Limb (tissue), 2 donors: ENCODE measurements at regions not wholly inside any gene's neighbourhood (a gene's known extent, or its start where the extent isn't known, plus 50 kb on each side); places are given as distances from the start of the nearest gene placed in this dataset.
"Not testable (repeated sequence)": the region's sequence is repeated elsewhere in the genome, so short reads cannot be mapped to it uniquely, and the experiment has no call there.

ENCODE experiments used
- DNase-seq, 2 donors: peaks; one replicate each; pipeline ENCODE4 v3.0.0-alpha.2; 2016; ENCODE audit errors: extremely low spot score in 2 of 2

DNA sequence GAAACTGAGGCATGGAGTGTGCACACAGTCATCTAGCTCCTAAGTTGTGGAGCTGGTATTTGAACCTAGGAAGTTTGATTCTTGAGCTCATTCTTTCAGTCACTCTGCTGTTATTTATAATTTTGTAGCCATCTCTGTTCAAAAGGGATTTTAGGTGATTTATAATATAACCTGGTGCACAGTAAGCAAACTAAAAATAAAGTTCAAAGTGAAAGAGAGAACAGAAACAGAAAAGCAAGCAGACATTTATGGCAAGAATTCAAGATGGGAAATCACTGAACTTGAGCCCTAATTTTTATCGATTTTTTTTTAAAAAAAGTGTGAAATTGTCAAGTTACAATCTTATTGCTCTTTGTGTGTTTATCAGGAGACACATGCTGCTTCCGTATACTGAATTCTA, 71.4 kb upstream of the SLC7A14 start:
- DNase-seq, result no peak

DNA sequence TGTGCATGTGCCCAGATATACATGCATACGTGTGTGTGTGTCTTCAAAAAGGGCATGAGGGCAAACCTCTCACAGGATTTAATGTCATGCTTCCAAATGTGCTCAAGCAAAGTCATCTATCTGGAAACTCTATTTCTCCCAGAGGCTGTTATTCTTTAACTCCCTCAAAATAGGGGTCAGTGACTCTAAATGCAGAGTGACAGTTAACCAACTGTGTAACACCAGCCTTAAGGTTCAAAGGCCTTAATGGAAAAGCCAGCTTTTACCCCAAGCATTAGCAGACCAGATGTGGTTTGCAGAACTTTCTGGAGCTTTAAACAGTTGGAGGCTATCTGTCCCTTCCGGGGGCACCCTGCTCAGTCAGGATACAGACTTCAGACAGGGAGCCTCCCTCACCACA, 70.4 kb upstream of the SLC7A14 start:
- DNase-seq, result no peak

DNA sequence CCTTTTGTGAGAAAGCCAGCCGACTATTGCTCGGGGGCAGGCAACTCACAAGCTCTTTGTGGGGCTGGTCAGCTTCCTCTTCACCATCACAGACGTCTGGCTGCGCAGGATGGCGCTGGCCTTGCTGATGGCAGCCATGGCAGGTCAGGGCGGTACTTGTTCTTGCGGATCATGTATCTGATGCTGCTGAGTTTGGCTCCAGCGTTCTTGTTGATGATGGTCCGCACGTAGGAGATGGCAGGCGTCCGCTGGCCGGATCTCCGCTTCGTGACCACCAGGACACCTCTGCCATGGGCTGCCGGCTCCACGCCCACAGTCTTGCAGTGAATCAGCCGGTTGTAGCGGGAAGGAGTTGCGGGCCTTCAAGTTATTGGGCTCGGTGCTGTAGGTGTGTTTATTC, 67.9 kb upstream of the SLC7A14 start:
- DNase-seq, result no peak

DNA sequence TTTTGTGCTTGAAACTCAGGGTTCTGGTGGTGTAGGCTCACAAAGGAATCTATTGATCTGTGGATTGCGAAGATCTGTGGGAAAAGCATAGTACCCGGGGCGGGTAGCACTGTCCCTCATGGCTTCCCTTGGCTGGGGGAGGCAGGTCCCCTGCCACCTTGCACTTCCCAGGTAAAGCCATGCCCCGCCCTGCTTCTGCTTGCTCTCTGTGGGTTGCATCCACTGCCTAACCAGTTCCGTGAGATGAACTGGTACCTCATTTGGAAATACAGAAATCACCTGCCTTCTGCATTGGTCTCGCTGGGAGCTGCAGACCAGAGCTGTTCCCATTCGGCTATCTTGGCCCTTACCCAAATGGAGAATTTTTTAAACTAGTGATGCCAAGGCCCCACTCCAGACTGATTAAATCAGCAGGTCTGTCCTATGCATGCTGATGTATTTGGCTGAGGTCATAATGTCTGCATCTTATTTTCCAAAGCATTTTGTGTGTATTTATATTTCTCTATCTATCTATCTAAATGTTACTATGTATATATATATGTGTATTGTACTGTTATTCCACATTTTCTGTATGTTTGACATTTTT, 65.5 kb upstream of the SLC7A14 start:
- no peak for DNase-seq

GRCh38 chr3:170650557-170650956, 64.7 kb upstream of the SLC7A14 start:
- not testable (repeated sequence) for DNase-seq

DNA sequence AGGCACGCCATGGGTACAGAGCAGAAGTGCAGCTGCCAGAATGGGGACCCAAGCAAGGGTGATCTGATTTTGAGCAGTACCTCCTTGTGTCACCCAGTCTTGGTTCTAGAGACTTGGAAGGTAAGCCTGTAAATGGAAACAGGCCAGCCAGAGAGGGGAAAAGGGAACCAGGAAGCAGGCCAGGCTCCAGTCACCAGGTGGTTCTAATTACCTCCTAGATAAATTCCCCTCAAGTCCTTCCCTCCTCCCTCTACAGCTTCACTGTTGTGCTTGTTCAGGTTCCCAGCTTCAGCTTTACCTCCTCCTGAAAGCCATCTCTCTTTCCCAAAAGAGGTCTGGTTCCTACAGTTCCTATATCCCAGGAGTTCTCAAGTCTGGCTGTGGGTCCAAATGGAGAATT, 58.8 kb upstream of the SLC7A14 start:
- no peak for DNase-seq

GRCh38 chr3:170643831-170644230, 58.0 kb upstream of the SLC7A14 start:
- DNase-seq, result no peak

DNA sequence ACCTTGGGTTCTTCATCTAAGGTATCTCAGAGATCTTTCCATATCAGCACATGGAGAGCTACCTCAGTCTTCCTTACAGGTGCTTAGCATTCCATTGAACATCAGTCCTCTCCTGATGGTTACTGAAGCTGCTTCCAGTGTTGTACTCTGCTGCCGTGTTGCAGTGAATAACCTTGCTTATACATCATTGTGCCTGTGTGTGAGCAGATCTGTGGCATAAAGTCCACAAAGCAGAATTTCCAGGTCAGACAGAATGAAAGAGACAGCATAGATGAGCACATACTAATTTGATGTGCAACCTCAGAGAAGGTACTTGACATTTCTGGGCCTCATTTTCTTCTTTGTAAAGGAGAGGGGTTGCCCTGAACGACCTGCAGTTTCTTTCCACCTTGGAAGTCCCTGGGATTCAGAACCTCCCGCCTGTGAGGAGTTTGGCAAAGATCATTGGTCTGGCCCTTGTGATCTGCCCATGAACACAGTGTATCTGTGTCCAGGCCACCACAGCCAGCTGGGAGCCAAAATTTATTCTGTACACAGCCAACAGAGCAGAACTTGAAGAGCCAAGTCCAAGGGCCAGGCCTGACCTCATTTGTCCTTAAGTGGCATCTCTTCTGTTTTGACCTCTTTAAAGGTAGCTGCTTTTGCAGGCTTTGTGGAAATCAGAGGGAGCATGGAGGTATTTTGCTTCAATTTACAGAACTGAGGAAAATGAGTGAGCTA, 57.2 kb upstream of the SLC7A14 start:
- no peak for DNase-seq

GRCh38 chr3:170641510-170642236, 55.8 kb upstream of the SLC7A14 start:
- no peak for DNase-seq

GRCh38 chr3:170640737-170641171, 54.9 kb upstream of the SLC7A14 start:
- DNase-seq, result no peak

DNA sequence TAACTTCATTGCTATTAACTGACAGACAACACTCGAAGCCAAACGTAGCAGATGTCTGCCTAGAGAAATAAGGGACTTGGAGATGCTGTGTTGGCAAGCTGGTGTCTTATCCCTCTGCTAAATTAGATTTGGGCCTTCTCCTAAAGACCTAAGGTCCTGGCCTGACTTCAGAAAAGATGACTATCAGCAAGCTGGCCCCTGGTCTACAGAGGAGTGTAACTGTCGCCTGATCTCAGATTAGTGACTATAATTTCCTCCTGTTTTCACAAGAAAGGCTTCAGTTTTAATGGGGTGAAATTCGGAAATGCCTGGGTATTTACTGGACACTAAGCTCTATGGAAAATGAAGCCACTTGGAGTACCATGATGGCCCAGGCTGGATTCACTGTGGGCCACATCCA, 53.1 kb upstream of the SLC7A14 start:
- no peak for DNase-seq

DNA sequence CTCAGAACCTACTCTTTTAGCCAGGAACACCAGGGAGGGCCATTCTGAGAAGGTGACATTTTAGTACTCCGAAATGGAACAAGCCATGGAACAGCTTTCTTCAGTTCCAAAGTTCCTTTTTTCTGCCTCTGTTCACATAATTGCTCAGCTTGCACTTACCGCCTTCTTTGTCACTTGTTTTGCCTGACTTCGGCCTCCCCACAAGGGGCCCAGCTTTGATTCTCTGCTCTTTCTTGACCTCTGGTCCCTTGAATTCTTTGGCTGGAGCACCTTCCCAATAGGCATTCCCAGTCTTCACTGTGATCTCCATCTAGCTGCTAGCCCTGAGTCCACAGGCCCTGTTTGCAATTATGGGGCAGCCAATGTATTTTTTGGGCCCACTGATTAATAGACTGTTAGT, 51.4 kb upstream of the SLC7A14 start:
- DNase-seq, result no peak

DNA sequence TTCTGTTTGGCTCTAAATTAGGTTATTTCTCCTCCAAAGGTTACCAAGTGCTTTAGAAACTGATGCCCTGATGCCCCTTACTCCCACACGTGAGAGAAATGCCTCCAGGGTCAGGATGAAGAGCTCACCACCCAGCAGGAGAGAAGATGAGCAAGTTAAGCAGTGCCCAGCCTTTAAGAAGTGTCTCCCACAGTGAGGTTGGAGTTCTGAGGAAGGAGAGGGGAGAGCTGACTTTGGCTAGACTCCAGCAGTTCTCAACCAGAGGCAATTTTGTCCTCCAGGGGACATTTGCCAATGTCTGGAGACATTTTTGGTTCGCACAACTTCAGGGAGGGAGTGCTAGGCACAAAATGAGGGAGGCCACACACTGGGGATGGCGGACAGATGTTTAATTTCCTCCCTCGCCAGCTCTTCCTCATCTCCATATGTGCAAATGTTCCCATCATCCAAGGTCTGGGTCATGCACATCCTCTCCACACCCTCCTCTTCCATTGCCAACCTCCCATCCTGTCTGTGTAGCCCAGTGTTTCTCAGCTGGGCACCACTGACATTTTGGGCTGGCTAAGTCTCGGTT, 50.6 kb upstream of the SLC7A14 start:
- DNase-seq, result no peak
